ENCODE measurements at regions not wholly inside any gene's neighbourhood (a gene's known extent, or its start where the extent isn't known, plus 50 kb on each side); places are given as distances from the start of the nearest gene placed in this dataset.

DNA sequence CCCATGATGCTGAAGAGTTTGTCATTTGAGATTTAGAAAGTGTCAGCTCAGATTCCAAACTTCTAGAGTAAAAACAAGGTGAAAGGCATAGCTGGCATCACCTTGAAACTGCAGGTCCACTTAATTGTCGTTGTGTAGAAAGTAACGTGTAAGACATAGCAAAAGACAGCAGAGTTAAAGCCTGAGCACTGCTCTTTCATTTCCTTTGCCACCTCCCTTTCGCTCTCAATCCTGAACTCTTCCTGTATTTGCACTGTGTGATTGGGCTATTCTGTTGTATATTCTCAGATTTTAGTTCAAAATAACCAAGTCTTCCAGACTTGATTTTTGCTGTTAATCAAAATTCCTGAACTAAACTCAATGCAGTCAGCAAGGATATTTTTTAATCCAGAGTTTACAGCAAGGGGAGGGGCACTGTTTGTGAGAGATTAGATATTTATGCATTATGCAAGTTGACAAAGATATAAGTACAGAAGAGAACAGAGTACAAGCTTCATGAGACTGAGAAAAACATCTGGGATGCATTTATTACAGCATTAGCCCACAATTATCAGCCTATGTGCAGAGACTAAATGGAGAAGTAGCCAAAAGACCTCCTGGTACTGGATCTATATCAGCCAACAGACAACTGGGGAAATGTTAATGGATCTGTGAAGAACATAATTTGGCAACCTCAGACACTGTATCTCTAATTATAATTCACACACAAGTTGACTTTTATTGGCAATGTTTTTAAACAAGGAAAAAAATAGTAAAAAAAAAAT lies 328.6 kb downstream of the SUCLA2 start:
- TF ChIP-seq CTCF (IDR thresholded peaks at IDR 0.05; ENCODE audit: insufficient read depth, low read length, poor library complexity, severe bottlenecking) = no peak
- no peak for TF ChIP-seq EZH2phosphoT487 (conservative IDR thresholded peaks at IDR 0.05; ENCODE audit: low read length)
